Fibroblast of pulmonary artery (primary cell): ENCODE measurements at regions not wholly inside any gene's neighbourhood (a gene's known extent, or its start where the extent isn't known, plus 50 kb on each side); places are given as distances from the start of the nearest gene placed in this dataset.
"Not testable (repeated sequence)": the region's sequence is repeated elsewhere in the genome, so short reads cannot be mapped to it uniquely, and the experiment has no call there.

Source experiments
- DNase-seq: peaks from one replicate; pipeline ENCODE4 v3.0.0-alpha.2; 2010; ENCODE audit warnings: low read depth
- H3K4me3 ChIP-seq: replicated peaks from 2 replicates; pipeline ENCODE4 v1.5.1; 2011; ENCODE audit warnings: low read depth, mild to moderate bottlenecking, control low read depth, low read length, moderate library complexity
- CTCF ChIP-seq: IDR thresholded peaks from 2 replicates; pipeline ENCODE4 v1.5.1; 2011; ENCODE audit warnings: mild to moderate bottlenecking, control low read depth, low read length, inconsistent platforms; ENCODE audit errors: missing control alignments

- no peak for DNase-seq
- no peak overlapping the region for H3K4me3 ChIP-seq
- TF ChIP-seq CTCF: no peak
These were observed 65.9 kb upstream of the IGSF10 start for GRCh38 chr3:151526757-151527156.

GRCh38 chr3:151520105-151520504 lies 59.2 kb upstream of the IGSF10 start:
- no peak for TF ChIP-seq CTCF
- no peak overlapping the region for H3K4me3 ChIP-seq
- no peak for DNase-seq

- not testable (repeated sequence) for H3K4me3 ChIP-seq, DNase-seq
These were observed 50.6 kb upstream of the IGSF10 start for GRCh38 chr3:151511433-151511832.
